GM13976 (cell line): ENCODE measurements at regions not wholly inside any gene's neighbourhood (a gene's known extent, or its start where the extent isn't known, plus 50 kb on each side); places are given as distances from the start of the nearest gene placed in this dataset.

Source experiments
- DNase-seq: peaks from one replicate; pipeline ENCODE4 v3.0.0; 2012; ENCODE audit warnings: low spot score
- in situ Hi-C: fragments of 300-500 bp; cut with MboI; formaldehyde crosslinking; loops from one replicate; pipeline ENCODE4 v1.12.0; 2022; ENCODE audit warnings: low sequenced_read_pairs, mixed read lengths, inconsistent platforms; ENCODE audit not compliant: unreplicated experiment
- TF ChIP-seq, protein P1 (sequence below): IDR thresholded peaks from 2 replicates; pipeline ENCODE4 v1.5.1; 2012; ENCODE audit warnings: borderline replicate concordance, mild to moderate bottlenecking; ENCODE audit not compliant: insufficient read depth; ENCODE audit errors: extremely low read depth, missing control alignments, control extremely low read depth

DNA sequence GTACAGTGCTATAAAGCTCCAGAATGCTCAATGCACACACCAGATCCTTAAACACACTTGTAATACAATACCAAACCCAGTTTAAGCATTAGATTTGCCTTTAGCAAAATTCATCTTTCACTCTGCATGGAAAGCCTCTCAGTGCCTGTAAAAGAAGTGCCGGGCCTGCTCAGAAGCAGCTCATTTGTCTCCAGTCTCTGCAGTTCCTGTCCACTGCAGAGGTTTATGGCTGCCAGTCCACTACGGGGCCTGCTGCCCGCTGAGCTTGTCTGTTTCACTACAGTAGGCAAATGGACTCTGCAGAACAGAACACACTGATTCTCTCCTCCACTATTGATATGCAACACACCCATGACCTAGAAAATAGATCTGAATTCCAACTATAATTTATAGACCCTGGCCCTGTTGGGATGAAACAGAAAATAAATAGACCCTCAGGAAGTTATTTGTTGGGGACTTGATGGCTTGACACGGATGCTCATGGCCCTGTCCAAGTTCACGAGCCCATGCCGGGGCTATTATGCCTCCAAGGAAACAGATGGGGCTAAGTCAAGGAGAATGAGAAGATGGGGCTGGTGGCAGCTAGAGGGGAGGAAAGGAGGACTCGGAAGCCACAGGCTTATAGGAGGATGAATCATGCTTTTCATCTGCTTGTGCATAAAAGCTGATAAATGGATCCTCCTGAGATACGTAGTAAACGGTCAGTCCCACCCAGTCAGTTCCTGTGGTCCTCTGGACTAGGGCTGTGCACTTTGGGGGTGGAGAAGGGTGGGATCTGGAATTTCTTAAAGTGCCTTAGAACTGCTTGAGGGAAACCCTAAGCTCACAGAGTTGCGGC, 416.8 kb upstream of the TENM4 start:
- TF ChIP-seq, protein P1, sequence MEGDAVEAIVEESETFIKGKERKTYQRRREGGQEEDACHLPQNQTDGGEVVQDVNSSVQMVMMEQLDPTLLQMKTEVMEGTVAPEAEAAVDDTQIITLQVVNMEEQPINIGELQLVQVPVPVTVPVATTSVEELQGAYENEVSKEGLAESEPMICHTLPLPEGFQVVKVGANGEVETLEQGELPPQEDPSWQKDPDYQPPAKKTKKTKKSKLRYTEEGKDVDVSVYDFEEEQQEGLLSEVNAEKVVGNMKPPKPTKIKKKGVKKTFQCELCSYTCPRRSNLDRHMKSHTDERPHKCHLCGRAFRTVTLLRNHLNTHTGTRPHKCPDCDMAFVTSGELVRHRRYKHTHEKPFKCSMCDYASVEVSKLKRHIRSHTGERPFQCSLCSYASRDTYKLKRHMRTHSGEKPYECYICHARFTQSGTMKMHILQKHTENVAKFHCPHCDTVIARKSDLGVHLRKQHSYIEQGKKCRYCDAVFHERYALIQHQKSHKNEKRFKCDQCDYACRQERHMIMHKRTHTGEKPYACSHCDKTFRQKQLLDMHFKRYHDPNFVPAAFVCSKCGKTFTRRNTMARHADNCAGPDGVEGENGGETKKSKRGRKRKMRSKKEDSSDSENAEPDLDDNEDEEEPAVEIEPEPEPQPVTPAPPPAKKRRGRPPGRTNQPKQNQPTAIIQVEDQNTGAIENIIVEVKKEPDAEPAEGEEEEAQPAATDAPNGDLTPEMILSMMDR = no peak
- DNase-seq = no peak
- in situ Hi-C loops = no loop called here

- DNase-seq = no peak
- in situ Hi-C loops = no loop called here
- TF ChIP-seq, protein P1 = no peak
Observed at GRCh38 chr11:79852176-79852575, 411.3 kb upstream of the TENM4 start.

GRCh38 chr11:79845002-79845709, 404.3 kb upstream of the TENM4 start:
- TF ChIP-seq, protein P1 = no peak
- DNase-seq = no peak
- in situ Hi-C loops = no loop called here

DNA sequence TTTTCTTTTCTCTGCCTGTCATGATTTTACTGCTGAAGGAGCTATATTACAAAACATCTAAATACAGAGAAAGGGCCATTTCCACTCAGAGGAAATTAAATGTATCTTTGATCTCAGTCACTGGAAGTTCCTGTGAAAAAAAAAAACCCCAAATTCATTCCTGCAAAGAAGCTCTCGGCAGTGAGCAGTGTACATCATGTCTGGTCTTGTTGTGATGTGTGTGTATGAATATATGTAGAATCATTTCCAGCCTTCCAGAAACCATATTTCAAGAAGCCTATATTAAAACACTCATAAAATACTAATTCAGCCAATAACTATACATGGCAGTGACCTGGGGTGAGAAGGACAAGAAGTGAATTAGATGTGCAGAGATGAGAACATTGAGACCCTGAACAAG, 393.2 kb upstream of the TENM4 start:
- no peak for DNase-seq
- in situ Hi-C loops = no loop called here
- TF ChIP-seq, protein P1 = no peak

GRCh38 chr11:79830446-79830845, 389.6 kb upstream of the TENM4 start:
- TF ChIP-seq, protein P1 = no peak

GRCh38 chr11:79829891-79830290, 389.1 kb upstream of the TENM4 start:
- TF ChIP-seq, protein P1 = no peak
- DNase-seq = no peak
- in situ Hi-C loops = no loop called here

More at GRCh38 chr11:79830446-79830845, 389.6 kb upstream of the TENM4 start:
- no peak for DNase-seq
- in situ Hi-C loops = no loop called here
